ENCODE measurements at regions not wholly inside any gene's neighbourhood (a gene's known extent, or its start where the extent isn't known, plus 50 kb on each side); places are given as distances from the start of the nearest gene placed in this dataset.

DNA sequence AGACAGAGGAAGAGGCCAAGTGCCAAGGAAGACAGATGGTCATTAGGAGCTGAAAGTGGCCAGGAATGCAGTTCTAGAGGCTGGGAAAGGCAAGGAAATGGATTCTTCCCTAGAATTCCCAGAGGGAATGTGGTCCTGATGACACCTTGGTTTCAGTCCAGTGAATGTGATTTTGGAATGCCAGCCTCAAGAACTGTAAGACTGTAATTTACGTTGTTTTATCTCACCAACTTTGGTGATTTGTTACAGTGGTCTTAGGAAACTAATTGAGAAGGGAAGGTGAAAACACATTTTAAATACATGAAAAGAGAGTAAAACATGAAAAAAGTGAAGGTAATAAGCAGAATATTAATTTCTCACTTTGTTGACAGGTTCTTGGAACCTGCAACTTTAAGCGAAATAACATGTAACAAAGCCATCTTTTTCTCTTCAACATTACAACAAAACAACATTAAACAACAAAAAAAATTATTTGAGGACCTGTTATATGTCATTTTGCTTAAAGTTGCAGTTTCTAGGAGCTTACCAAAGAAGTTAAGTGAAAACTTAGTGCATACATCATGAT lies 370.2 kb downstream of the METTL4 start:
- FAIRE-seq, result no peak
- no peak overlapping the region for H3K4me3 ChIP-seq (ENCODE audit: low read depth, low read length)
- H3K27me3 ChIP-seq (ENCODE audit: control insufficient read depth, insufficient read depth, low read length), result no peaks in the 10 kb centered on the region
- no peaks in the 10 kb centered on the region for H3K36me3 ChIP-seq (ENCODE audit: control insufficient read depth, insufficient read depth, low read length)
- no peak for DNase-seq (ENCODE audit: low read depth)
- TF ChIP-seq, protein P1, sequence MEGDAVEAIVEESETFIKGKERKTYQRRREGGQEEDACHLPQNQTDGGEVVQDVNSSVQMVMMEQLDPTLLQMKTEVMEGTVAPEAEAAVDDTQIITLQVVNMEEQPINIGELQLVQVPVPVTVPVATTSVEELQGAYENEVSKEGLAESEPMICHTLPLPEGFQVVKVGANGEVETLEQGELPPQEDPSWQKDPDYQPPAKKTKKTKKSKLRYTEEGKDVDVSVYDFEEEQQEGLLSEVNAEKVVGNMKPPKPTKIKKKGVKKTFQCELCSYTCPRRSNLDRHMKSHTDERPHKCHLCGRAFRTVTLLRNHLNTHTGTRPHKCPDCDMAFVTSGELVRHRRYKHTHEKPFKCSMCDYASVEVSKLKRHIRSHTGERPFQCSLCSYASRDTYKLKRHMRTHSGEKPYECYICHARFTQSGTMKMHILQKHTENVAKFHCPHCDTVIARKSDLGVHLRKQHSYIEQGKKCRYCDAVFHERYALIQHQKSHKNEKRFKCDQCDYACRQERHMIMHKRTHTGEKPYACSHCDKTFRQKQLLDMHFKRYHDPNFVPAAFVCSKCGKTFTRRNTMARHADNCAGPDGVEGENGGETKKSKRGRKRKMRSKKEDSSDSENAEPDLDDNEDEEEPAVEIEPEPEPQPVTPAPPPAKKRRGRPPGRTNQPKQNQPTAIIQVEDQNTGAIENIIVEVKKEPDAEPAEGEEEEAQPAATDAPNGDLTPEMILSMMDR (IDR thresholded peaks at IDR 0.05; ENCODE audit: insufficient read depth, low read length, severe bottlenecking), result no peak

DNA sequence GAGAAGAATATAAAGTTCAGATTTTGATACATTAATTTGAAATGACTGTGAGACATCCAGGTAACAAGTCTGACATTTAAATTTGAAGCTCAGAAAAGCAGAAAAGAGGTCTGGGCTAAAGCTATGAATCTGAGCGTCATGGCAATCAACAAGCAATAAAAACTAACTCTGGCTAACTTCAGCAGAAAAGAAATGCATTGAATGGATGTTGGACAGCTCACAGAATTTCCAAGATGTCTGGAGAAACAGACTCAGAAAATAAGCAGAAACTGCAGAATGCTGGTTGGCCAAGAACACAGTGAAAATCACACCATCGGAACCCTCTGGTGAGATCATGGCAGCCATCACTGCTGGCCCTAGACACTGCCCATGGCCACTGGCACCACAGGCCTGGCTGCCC lies 366.6 kb downstream of the METTL4 start:
- no peak for FAIRE-seq
- Histone ChIP-seq H3K27me3 (ENCODE audit: control insufficient read depth, insufficient read depth, low read length) (no peaks in the 10 kb centered on the region), H3K36me3 (ENCODE audit: control insufficient read depth, insufficient read depth, low read length) (no peaks in the 10 kb centered on the region), H3K4me3 (ENCODE audit: low read depth, low read length) (no peak overlapping the region)
- TF ChIP-seq, protein P1 (IDR thresholded peaks at IDR 0.05; ENCODE audit: insufficient read depth, low read length, severe bottlenecking), result no peak
- no peak for DNase-seq (ENCODE audit: low read depth)

DNA sequence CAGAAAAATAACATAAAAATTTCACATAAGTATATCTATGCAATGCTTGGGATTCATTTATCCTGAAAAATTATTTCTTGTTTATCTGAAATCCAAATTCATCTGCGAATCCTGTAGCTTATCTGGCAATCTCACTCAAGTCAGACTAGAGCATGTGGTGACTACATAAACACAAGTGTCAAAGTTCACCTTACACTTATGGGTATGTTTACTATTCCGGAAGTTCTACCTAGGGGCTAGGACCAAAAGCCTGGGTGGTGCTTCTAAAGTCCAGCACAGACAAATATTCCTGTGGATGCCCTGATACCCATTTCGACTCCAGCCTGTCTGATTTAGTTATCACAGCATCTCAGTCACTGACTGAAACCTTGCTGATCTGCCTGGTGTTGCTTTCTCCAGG lies 364.0 kb downstream of the METTL4 start:
- TF ChIP-seq, protein P1 (IDR thresholded peaks at IDR 0.05; ENCODE audit: insufficient read depth, low read length, severe bottlenecking), result no peak
- FAIRE-seq, result no peak
- Histone ChIP-seq H3K36me3 (ENCODE audit: control insufficient read depth, insufficient read depth, low read length) (no peaks in the 10 kb centered on the region), H3K4me3 (ENCODE audit: low read depth, low read length) (no peak overlapping the region), H3K27me3 (ENCODE audit: control insufficient read depth, insufficient read depth, low read length) (no peaks in the 10 kb centered on the region)
- DNase-seq (ENCODE audit: low read depth), result no peak

DNA sequence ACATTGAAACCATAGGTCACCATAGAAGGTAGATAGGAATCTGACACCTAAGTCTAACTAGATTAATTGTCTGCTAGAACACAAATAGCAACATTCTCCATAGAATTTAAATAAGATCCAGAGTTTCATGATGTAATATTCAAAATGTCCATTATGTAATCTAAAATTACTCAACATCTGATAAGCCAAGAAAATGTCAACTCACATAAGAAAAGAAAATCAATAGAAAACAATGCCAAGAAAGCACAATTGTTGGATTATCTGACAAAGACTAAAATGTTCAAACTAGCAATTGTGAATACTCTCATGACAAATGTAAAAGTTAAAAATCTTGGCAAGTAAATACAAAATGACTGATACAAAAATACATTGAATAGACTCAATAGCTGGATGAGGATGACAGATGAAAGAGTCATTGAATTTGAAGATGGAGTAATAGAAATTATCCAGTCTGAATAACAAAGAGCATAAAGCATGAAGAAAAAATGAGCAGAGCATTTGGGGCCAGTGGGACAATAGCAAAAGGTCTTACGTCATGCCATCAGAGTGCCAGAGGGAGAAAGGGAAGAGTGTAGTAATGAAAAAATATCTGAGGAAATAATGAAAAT lies 358.6 kb downstream of the METTL4 start:
- no peak for FAIRE-seq
- no peak for DNase-seq (ENCODE audit: low read depth)
- Histone ChIP-seq H3K27me3 (ENCODE audit: control insufficient read depth, insufficient read depth, low read length) (no peaks in the 10 kb centered on the region), H3K4me3 (ENCODE audit: low read depth, low read length) (no peak overlapping the region), H3K36me3 (ENCODE audit: control insufficient read depth, insufficient read depth, low read length) (no peaks in the 10 kb centered on the region)
- TF ChIP-seq, protein P1 (IDR thresholded peaks at IDR 0.05; ENCODE audit: insufficient read depth, low read length, severe bottlenecking), result no peak

DNA sequence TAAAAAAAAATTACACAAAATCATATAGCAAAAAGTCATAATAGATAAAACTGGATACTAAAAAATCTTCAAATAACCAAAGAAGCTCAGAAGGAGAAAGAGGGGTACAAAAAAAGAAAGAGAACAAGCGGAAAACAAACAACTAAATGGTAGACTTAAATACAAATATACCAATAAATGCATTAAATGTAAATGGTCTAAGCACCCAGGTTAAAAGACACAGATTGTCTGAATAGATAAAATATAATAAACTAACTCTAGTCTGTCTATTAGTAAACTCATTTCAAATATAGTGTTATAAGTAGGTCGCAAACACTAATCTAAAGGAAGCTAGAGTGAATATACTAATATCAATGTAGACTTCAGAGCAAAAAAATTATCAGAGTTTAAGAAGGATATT lies 357.4 kb downstream of the METTL4 start:
- Histone ChIP-seq H3K4me3 (ENCODE audit: low read depth, low read length) (no peak overlapping the region), H3K27me3 (ENCODE audit: control insufficient read depth, insufficient read depth, low read length) (no peaks in the 10 kb centered on the region), H3K36me3 (ENCODE audit: control insufficient read depth, insufficient read depth, low read length) (no peaks in the 10 kb centered on the region)
- no peak for DNase-seq (ENCODE audit: low read depth)
- FAIRE-seq, result no peak
- TF ChIP-seq, protein P1 (IDR thresholded peaks at IDR 0.05; ENCODE audit: insufficient read depth, low read length, severe bottlenecking), result no peak

DNA sequence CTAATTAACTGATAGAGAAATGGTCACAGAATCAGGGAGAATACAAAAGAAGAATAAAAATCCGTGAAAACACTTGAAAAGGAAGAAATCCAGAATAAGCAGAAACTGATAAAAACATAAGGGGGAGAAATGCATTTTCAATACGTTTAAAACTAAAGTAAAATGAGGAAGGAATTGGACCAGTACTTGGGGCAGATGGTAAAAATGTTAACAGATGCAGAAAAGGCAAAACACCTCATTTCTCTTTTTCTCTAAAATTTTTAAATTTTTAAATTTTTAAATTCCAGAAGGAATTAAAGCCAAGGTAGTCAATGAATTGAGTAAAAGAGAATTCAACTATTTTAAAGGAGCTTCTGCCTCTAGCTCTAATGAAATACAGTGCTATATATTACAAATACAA lies 353.9 kb downstream of the METTL4 start:
- no peak for FAIRE-seq

More for the DNA sequence above, 353.9 kb downstream of the METTL4 start:
- Histone ChIP-seq H3K4me3 (ENCODE audit: low read depth, low read length) (no peak overlapping the region), H3K27me3 (ENCODE audit: control insufficient read depth, insufficient read depth, low read length) (no peaks in the 10 kb centered on the region), H3K36me3 (ENCODE audit: control insufficient read depth, insufficient read depth, low read length) (no peaks in the 10 kb centered on the region)
- TF ChIP-seq, protein P1 (IDR thresholded peaks at IDR 0.05; ENCODE audit: insufficient read depth, low read length, severe bottlenecking), result no peak
- DNase-seq (ENCODE audit: low read depth), result no peak

Measured in bronchial epithelial cell (primary cell).